Liver (tissue), 8 donors: ENCODE measurements at regions not wholly inside any gene's neighbourhood (a gene's known extent, or its start where the extent isn't known, plus 50 kb on each side); places are given as distances from the start of the nearest gene placed in this dataset.

Experiments
- DNase-seq: peaks from one replicate; pipeline ENCODE4 v3.0.0-alpha.2; 2017; ENCODE audit warnings: low spot score
- H3K27ac ChIP-seq, 2 donors: one replicate each; pipeline ENCODE4 v1.7.0; 2013; ENCODE audit warnings: inconsistent platforms in 2 of 2, low read length in 2 of 2, control low read depth in 1 of 2, low read depth in 1 of 2, mild to moderate bottlenecking in 1 of 2
- H3K27me3 ChIP-seq, 4 donors: one replicate each; pipeline versions ENCODE4 v1.6.1 to v1.7.0; 2013; ENCODE audit warnings: low read length in 3 of 4, inconsistent platforms in 1 of 4, mild to moderate bottlenecking in 1 of 4, moderate library complexity in 1 of 4; ENCODE audit not compliant: control insufficient read depth in 4 of 4, insufficient read depth in 4 of 4
- H3K36me3 ChIP-seq, 4 donors: one replicate each; pipeline versions ENCODE4 v1.6.1 to v1.7.0; 2013; ENCODE audit warnings: low read length in 3 of 4, mild to moderate bottlenecking in 3 of 4, low read depth in 1 of 4, moderate library complexity in 1 of 4; ENCODE audit not compliant: control insufficient read depth in 4 of 4, insufficient read depth in 3 of 4
- H3K4me1 ChIP-seq, 4 donors: one replicate each; pipeline versions ENCODE4 v1.6.1 to v1.7.0; 2013; ENCODE audit warnings: low read length in 3 of 4, mild to moderate bottlenecking in 3 of 4, moderate library complexity in 1 of 4; ENCODE audit not compliant: control insufficient read depth in 4 of 4, insufficient read depth in 4 of 4
- H3K4me3 ChIP-seq, 3 donors: one replicate each; pipeline versions ENCODE4 v1.6.1 to v1.7.0; 2013; ENCODE audit warnings: low read length in 3 of 3, control low read depth in 1 of 3, low read depth in 1 of 3, mild to moderate bottlenecking in 1 of 3
- H3K9ac ChIP-seq, 2 donors: one replicate each; pipeline ENCODE4 v1.7.0; 2013; ENCODE audit warnings: low read length in 2 of 2, mild to moderate bottlenecking in 2 of 2, moderate library complexity in 2 of 2, control low read depth in 1 of 2, low read depth in 1 of 2
- H3K9me3 ChIP-seq, 4 donors: one replicate each; pipeline versions ENCODE4 v1.6.1 to v1.7.0; 2013; ENCODE audit warnings: low read length in 3 of 4; ENCODE audit not compliant: control insufficient read depth in 4 of 4
- FOXA2 ChIP-seq: IDR thresholded peaks from 2 replicates; pipeline ENCODE4 v1.6.1; 2016; ENCODE audit warnings: antibody characterized with exemption
- GABPA ChIP-seq, 2 donors: IDR thresholded peaks in 1 of 2; conservative IDR thresholded peaks in 1 of 2; 2 replicates each; pipeline ENCODE4 v1.6.1; 2016; ENCODE audit warnings: antibody characterized with exemption in 2 of 2, mild to moderate bottlenecking in 1 of 2, moderate library complexity in 1 of 2
- HNF4G ChIP-seq: IDR thresholded peaks from 2 replicates; pipeline ENCODE4 v1.6.1; 2016; ENCODE audit warnings: antibody characterized with exemption
- JUND ChIP-seq, 2 donors: IDR thresholded peaks; 2 replicates each; pipeline ENCODE4 v1.6.1; 2016; ENCODE audit warnings: antibody characterized with exemption in 2 of 2
- MAX ChIP-seq: IDR thresholded peaks from 2 replicates; pipeline ENCODE4 v1.6.1; 2016; ENCODE audit warnings: antibody characterized with exemption
- NR2F2 ChIP-seq: IDR thresholded peaks from 2 replicates; pipeline ENCODE4 v1.6.1; 2016; ENCODE audit warnings: antibody characterized with exemption
- RAD21 ChIP-seq, 2 donors: IDR thresholded peaks; 2 replicates each; pipeline ENCODE4 v1.6.1; 2016; ENCODE audit warnings: antibody characterized with exemption in 2 of 2, mild to moderate bottlenecking in 2 of 2
- REST ChIP-seq: IDR thresholded peaks from 2 replicates; pipeline ENCODE4 v1.6.1; 2016; ENCODE audit warnings: antibody characterized with exemption, mild to moderate bottlenecking
- RXRA ChIP-seq, 2 donors: IDR thresholded peaks; 2 replicates each; pipeline ENCODE4 v1.6.1; 2017 to 2018; ENCODE audit warnings: antibody characterized with exemption in 2 of 2, mild to moderate bottlenecking in 1 of 2
- YY1 ChIP-seq: IDR thresholded peaks from 2 replicates; pipeline ENCODE4 v1.6.1; 2016; ENCODE audit warnings: antibody characterized with exemption, mild to moderate bottlenecking
- ZBTB33 ChIP-seq: IDR thresholded peaks from 2 replicates; pipeline ENCODE4 v1.6.1; 2016; ENCODE audit warnings: antibody characterized with exemption
- WGBS: extraction: QIAGEN DNeasy Blood & Tissue Kit; methylation state at CpG from one replicate; pipeline ENCODE4 v1.1.7; 2013; 5-methylcytosine and 5-hydroxymethylcytosine counted together
- TF ChIP-seq, protein P1 (sequence below): fragments of 150-350 bp; IDR thresholded peaks from 2 replicates; pipeline ENCODE4 v1.5.1; 2017; ENCODE audit warnings: improper control_type of control experiment, low read depth, low read length; ENCODE audit not compliant: missing input control
- donor health status: healthy.
- donor health status: healthy.
- donor health status: healthy.
- donor health status: healthy.
- donor health status: healthy.

DNA sequence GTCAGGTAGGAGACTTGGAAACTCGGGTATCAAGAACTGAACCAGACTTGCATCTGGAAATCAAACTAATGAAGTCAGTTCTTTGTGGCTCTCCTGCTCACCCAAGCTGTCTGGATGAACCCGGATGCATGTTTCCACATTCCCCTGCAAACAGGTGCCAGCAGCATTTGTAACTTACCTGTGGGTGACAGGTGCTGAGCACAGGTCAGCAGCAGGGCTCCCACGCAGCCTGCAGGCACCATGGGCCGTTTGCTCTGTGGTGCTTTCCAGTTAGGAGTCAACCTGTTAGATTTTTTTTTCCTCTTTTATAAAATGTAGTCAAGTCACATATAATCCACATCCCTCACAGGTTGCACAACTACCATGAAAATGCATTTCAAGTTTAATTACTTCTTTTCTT lies 385.6 kb upstream of the ADGRL3 start:
- Histone ChIP-seq H3K27ac (no peak overlapping the region), H3K36me3 (no peaks in the 10 kb centered on the region), H3K4me1 (no peaks in the 10 kb centered on the region), H3K27me3 (no peaks in the 10 kb centered on the region), H3K9ac (no peak overlapping the region), H3K9me3 (no peaks in the 10 kb centered on the region), H3K4me3 (no peak overlapping the region)
- no peak for TF ChIP-seq ZBTB33
- TF ChIP-seq JUND (IDR thresholded peaks at IDR 0.05): no peak
- TF ChIP-seq GABPA (IDR thresholded peaks at IDR 0.05 in 1 of 2, conservative IDR thresholded peaks at IDR 0.05 in 1 of 2): no peak
- no peak for TF ChIP-seq RAD21 (IDR thresholded peaks at IDR 0.05)
- no peak for TF ChIP-seq HNF4G
- TF ChIP-seq FOXA2: no peak
- no peak for TF ChIP-seq REST
- TF ChIP-seq RXRA (IDR thresholded peaks at IDR 0.05): no peak
- WGBS: 68% methylated on average over 4 of the region's 4 CpGs
- DNase-seq: no peak

DNA sequence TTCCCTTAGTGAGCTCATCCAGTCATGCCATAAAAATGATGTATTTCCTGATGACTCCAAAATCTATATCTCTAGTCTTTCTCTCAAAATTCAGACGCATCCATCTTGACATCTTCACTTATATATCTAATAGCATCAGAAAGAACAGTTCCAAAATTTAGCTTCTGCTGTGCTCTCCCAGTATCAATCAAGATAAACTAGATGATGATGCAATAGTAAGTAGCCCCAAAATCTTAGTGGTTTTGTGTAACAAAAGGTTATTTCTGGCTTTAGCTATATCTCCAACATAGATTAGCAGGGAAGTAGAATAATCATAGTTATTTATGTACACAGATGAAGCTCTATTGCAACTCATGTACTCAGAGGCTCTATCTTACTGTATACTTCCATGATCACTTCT lies 382.5 kb upstream of the ADGRL3 start:
- TF ChIP-seq NR2F2 (no peak), JUND (IDR thresholded peaks at IDR 0.05) (no peak), YY1 (no peak), REST (no peak), RXRA (IDR thresholded peaks at IDR 0.05) (no peak), MAX (no peak)
- TF ChIP-seq, protein P1, sequence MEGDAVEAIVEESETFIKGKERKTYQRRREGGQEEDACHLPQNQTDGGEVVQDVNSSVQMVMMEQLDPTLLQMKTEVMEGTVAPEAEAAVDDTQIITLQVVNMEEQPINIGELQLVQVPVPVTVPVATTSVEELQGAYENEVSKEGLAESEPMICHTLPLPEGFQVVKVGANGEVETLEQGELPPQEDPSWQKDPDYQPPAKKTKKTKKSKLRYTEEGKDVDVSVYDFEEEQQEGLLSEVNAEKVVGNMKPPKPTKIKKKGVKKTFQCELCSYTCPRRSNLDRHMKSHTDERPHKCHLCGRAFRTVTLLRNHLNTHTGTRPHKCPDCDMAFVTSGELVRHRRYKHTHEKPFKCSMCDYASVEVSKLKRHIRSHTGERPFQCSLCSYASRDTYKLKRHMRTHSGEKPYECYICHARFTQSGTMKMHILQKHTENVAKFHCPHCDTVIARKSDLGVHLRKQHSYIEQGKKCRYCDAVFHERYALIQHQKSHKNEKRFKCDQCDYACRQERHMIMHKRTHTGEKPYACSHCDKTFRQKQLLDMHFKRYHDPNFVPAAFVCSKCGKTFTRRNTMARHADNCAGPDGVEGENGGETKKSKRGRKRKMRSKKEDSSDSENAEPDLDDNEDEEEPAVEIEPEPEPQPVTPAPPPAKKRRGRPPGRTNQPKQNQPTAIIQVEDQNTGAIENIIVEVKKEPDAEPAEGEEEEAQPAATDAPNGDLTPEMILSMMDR: no peak
- WGBS: 57% methylated on average over 1 of the region's 1 CpG
- H3K27ac ChIP-seq: no peak overlapping the region
- H3K9ac ChIP-seq: no peak overlapping the region
- no peak overlapping the region for H3K4me3 ChIP-seq
- no peaks in the 10 kb centered on the region for H3K9me3 ChIP-seq
- no peaks in the 10 kb centered on the region for H3K36me3 ChIP-seq
- DNase-seq: no peak
- H3K4me1 ChIP-seq: no peaks in the 10 kb centered on the region
- H3K27me3 ChIP-seq: no peaks in the 10 kb centered on the region
